WTC11 (cell line): ENCODE measurements at regions not wholly inside any gene's neighbourhood (a gene's known extent, or its start where the extent isn't known, plus 50 kb on each side); places are given as distances from the start of the nearest gene placed in this dataset.
"Not testable (repeated sequence)": the region's sequence is repeated elsewhere in the genome, so short reads cannot be mapped to it uniquely, and the experiment has no call there.

Source experiments
- ATAC-seq: fragments of 200-7000 bp; cut with Tn5 transposase; 2 replicates; pipeline ENCODE4 v1.10.0; 2021; ENCODE audit warnings: mild to moderate bottlenecking, moderate library complexity
- CTCF ChIA-PET: fragments of 300-600 bp; sonication (Branson Sonifier 250); formaldehyde crosslinking; loops from one replicate; lab custom pipeline; 2021; ENCODE audit warnings: antibody characterized with exemption; lab: Charles Lee
- POLR2A ChIA-PET: fragments of 350-600 bp; sonication (Branson Sonifier 250); formaldehyde crosslinking; loops from one replicate; lab custom pipeline; 2021; ENCODE audit warnings: antibody characterized with exemption; lab: Charles Lee
- DNase-seq: peaks from one replicate; pipeline ENCODE4 v3.0.0; 2021; ENCODE audit warnings: low spot score
- H3K27ac Mint-ChIP-seq: 2 replicates; pipeline ENCODE4 v1.8.0; 2021; ENCODE audit warnings: mixed read lengths
- H3K27me3 Mint-ChIP-seq: 2 replicates; pipeline ENCODE4 v1.8.0; 2021; ENCODE audit warnings: low read depth, mild to moderate bottlenecking, moderate library complexity, mixed read lengths
- H3K36me3 Mint-ChIP-seq: 2 replicates; pipeline ENCODE4 v1.8.0; 2021; ENCODE audit warnings: mixed read lengths
- H3K4me1 Mint-ChIP-seq: 2 replicates; pipeline ENCODE4 v1.8.0; 2022; ENCODE audit warnings: mixed read lengths
- H3K4me3 Mint-ChIP-seq: 2 replicates; pipeline ENCODE4 v1.8.0; 2021; ENCODE audit warnings: mild to moderate bottlenecking, moderate library complexity, mixed read lengths
- H3K9me3 Mint-ChIP-seq: 2 replicates; pipeline ENCODE4 v1.8.0; 2021; ENCODE audit warnings: mixed read lengths
- AR ChIP-seq: fragments of 250-450 bp; sonication (Bioruptor Pico); IDR thresholded peaks from 2 replicates; pipeline ENCODE4 v1.9.0; 2021; ENCODE audit warnings: mild to moderate bottlenecking
- ATF2 ChIP-seq: sonication (generic); formaldehyde crosslinking; IDR thresholded peaks from 2 replicates; pipeline ENCODE4 v1.8.1; 2022; ENCODE audit warnings: low read depth, missing genetic modification reagents, borderline replicate concordance
- FOXP1 ChIP-seq: sonication (generic); formaldehyde crosslinking; IDR thresholded peaks from 2 replicates; pipeline ENCODE4 v1.8.0; 2022; ENCODE audit warnings: missing genetic modification reagents, mild to moderate bottlenecking, moderate library complexity, borderline replicate concordance
- GTF2I ChIP-seq: fragments of 250-450 bp; sonication (Bioruptor Pico); conservative IDR thresholded peaks from 2 replicates; pipeline ENCODE4 v1.4.0; 2021; ENCODE audit warnings: mild to moderate bottlenecking
- IRF2 ChIP-seq: sonication (generic); formaldehyde crosslinking; IDR thresholded peaks from 2 replicates; pipeline ENCODE4 v1.8.0; 2022; ENCODE audit warnings: low read depth, missing genetic modification reagents, borderline replicate concordance
- NR3C1 ChIP-seq: sonication (generic); formaldehyde crosslinking; conservative IDR thresholded peaks from 2 replicates; pipeline ENCODE4 v1.8.1; 2023; ENCODE audit warnings: low read depth, mild to moderate bottlenecking, missing genetic modification reagents
- SMAD3 ChIP-seq: sonication (generic); formaldehyde crosslinking; IDR thresholded peaks from 2 replicates; pipeline ENCODE4 v1.8.0; 2022; ENCODE audit warnings: missing genetic modification reagents, mild to moderate bottlenecking, borderline replicate concordance
- ZBTB21 ChIP-seq: sonication (generic); formaldehyde crosslinking; IDR thresholded peaks from 2 replicates; pipeline ENCODE4 v1.8.1; 2023; ENCODE audit warnings: mild to moderate bottlenecking, missing genetic modification reagents, borderline replicate concordance
- ZNF121 ChIP-seq: sonication (generic); formaldehyde crosslinking; IDR thresholded peaks from 2 replicates; pipeline ENCODE4 v1.8.0; 2023; ENCODE audit warnings: missing genetic modification reagents
- TF ChIP-seq, protein P1 (sequence below): sonication (generic); formaldehyde crosslinking; IDR thresholded peaks from 2 replicates; pipeline ENCODE4 v1.8.0; 2022; ENCODE audit warnings: mild to moderate bottlenecking, missing genetic modification reagents
- TF ChIP-seq, protein P2 (sequence below): sonication (generic); formaldehyde crosslinking; IDR thresholded peaks from 2 replicates; pipeline ENCODE4 v1.8.1; 2023; ENCODE audit warnings: mild to moderate bottlenecking, missing genetic modification reagents, borderline replicate concordance
- TF ChIP-seq, protein P3 (sequence below): sonication (generic); formaldehyde crosslinking; conservative IDR thresholded peaks from 2 replicates; pipeline ENCODE4 v1.8.1; 2022; ENCODE audit warnings: mild to moderate bottlenecking, missing genetic modification reagents

DNA sequence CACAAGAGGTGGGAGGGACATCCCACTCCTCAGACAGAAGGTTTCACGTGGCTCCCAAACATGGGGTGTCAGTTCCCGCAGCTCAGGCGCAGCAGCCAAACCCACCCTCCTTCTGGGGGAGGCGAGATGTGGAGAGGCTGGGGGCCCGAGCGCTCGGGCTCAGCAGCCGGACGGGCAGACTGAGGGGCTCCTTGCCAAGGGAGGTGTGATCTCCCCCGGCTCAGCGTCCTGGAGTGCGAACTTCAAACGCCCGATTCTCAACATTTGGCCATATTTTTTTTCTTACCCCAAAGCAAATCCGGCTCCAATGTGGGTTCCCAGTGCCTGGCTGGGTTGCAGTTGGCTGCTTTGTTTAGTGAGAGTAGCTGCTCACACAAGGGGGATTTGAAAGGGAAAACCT lies 477.9 kb downstream of the MN1 start:
- no peak for TF ChIP-seq ZNF121 (CRISPR knock-in tag)
- TF ChIP-seq, protein P1, sequence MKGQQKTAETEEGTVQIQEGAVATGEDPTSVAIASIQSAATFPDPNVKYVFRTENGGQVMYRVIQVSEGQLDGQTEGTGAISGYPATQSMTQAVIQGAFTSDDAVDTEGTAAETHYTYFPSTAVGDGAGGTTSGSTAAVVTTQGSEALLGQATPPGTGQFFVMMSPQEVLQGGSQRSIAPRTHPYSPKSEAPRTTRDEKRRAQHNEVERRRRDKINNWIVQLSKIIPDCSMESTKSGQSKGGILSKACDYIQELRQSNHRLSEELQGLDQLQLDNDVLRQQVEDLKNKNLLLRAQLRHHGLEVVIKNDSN (CRISPR knock-in tag) = no peak
- no peak for TF ChIP-seq ZBTB21 (CRISPR knock-in tag)
- TF ChIP-seq, protein P2, sequence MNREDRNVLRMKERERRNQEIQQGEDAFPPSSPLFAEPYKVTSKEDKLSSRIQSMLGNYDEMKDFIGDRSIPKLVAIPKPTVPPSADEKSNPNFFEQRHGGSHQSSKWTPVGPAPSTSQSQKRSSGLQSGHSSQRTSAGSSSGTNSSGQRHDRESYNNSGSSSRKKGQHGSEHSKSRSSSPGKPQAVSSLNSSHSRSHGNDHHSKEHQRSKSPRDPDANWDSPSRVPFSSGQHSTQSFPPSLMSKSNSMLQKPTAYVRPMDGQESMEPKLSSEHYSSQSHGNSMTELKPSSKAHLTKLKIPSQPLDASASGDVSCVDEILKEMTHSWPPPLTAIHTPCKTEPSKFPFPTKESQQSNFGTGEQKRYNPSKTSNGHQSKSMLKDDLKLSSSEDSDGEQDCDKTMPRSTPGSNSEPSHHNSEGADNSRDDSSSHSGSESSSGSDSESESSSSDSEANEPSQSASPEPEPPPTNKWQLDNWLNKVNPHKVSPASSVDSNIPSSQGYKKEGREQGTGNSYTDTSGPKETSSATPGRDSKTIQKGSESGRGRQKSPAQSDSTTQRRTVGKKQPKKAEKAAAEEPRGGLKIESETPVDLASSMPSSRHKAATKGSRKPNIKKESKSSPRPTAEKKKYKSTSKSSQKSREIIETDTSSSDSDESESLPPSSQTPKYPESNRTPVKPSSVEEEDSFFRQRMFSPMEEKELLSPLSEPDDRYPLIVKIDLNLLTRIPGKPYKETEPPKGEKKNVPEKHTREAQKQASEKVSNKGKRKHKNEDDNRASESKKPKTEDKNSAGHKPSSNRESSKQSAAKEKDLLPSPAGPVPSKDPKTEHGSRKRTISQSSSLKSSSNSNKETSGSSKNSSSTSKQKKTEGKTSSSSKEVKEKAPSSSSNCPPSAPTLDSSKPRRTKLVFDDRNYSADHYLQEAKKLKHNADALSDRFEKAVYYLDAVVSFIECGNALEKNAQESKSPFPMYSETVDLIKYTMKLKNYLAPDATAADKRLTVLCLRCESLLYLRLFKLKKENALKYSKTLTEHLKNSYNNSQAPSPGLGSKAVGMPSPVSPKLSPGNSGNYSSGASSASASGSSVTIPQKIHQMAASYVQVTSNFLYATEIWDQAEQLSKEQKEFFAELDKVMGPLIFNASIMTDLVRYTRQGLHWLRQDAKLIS = no peak
- TF ChIP-seq ATF2 (CRISPR knock-in tag) = no peak
- no peak for TF ChIP-seq IRF2 (CRISPR knock-in tag)
- TF ChIP-seq, protein P3, sequence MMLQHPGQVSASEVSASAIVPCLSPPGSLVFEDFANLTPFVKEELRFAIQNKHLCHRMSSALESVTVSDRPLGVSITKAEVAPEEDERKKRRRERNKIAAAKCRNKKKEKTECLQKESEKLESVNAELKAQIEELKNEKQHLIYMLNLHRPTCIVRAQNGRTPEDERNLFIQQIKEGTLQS = no peak
- no peak for TF ChIP-seq AR (CRISPR knock-in tag)
- TF ChIP-seq FOXP1 (CRISPR knock-in tag) = no peak
- TF ChIP-seq SMAD3 (CRISPR knock-in tag) = no peak
- ChIA-PET CTCF (no interaction called here), POLR2A (no interaction called here)
- Mint-ChIP-seq H3K4me3 (no peak overlapping the region), H3K9me3 (peaks cover 28% of the 10 kb centered on the region), H3K36me3 (peaks cover 16% of the 10 kb centered on the region), H3K27me3 (peaks cover 6% of the 10 kb centered on the region), H3K4me1 (peaks cover 22% of the 10 kb centered on the region), H3K27ac (no peak overlapping the region)
- ATAC-seq = no peak
- DNase-seq = no peak

- ATAC-seq, DNase-seq, CTCF ChIA-PET, H3K27me3 Mint-ChIP-seq, H3K4me3 Mint-ChIP-seq, H3K36me3 Mint-ChIP-seq, H3K27ac Mint-ChIP-seq, POLR2A ChIA-PET: not testable (repeated sequence)
- H3K4me1 Mint-ChIP-seq = peaks cover 23% of the 10 kb centered on the region
- peaks cover 16% of the 10 kb centered on the region for H3K9me3 Mint-ChIP-seq
Measured at GRCh38 chr22:27324908-27325307, 476.6 kb downstream of the MN1 start.

- DNase-seq (no peak), ATAC-seq (no peak)
- H3K27me3 Mint-ChIP-seq = peaks cover 2% of the 10 kb centered on the region; the same call in 1 of the 2 replicates
- TF ChIP-seq GTF2I (CRISPR knock-in tag) (0 out of 2 replicates have a peak, but pooled peaks have one; percentile 58), NR3C1 (no peak)
- ChIA-PET CTCF (no interaction called here), POLR2A (no interaction called here)
- peaks cover 41% of the 10 kb centered on the region for H3K4me1 Mint-ChIP-seq
- no peaks in the 10 kb centered on the region for H3K36me3 Mint-ChIP-seq
- peaks cover 6% of the 10 kb centered on the region for H3K9me3 Mint-ChIP-seq
- no peak overlapping the region for H3K27ac Mint-ChIP-seq
- H3K4me3 Mint-ChIP-seq = no peak overlapping the region
Measured at GRCh38 chr22:27327497-27327896, 474.1 kb downstream of the MN1 start.
